ENCODE measurements at regions not wholly inside any gene's neighbourhood (a gene's known extent, or its start where the extent isn't known, plus 50 kb on each side); places are given as distances from the start of the nearest gene placed in this dataset.

DNA sequence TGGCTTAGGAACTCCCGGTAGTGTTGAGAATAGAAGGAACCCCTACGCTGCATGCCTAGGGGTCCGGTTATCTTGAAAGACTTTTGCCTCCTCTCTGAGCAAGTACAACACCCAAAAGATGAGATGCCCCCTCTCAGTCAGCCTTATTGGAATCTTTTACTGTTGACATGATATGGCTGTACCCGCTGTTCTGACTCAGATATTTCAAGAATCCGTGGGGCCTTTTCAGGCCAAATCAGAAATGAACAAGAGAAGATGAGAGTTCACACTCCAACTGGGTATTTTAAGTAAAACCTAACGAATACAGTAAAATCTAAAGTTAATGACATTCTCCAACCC, 164.2 kb downstream of the PPIAL4G start:
- BruUV-seq (replicated peaks) = no TSS peak
- Histone ChIP-seq H4K20me1 (ENCODE audit: insufficient read depth, low read length) (no peaks in the 10 kb centered on the region), H2AFZ (ENCODE audit: low read length) (no peak overlapping the region), H3K4me3 (replicated peaks in 1 of 3; ENCODE audit: insufficient read depth in 1 of 3, low read depth in 2 of 3, low read length in 3 of 3) (no peak overlapping the region), H3K27ac (ENCODE audit: extremely low read length, insufficient read depth, low read length) (no peak overlapping the region), H3K4me1 (ENCODE audit: insufficient read depth, low read length) (no peaks in the 10 kb centered on the region), H3K79me2 (ENCODE audit: insufficient read depth, low read length) (no peaks in the 10 kb centered on the region), H3K27me3 (ENCODE audit: control insufficient read depth in 1 of 2, insufficient read depth in 2 of 2, low read length in 2 of 2) (no peaks in the 10 kb centered on the region; a peak in 1 of 5 replicates), H3K9me3 (ENCODE audit: low read length) (no peaks in the 10 kb centered on the region), H3K36me3 (replicated peaks in 1 of 2; ENCODE audit: control insufficient read depth in 1 of 2, insufficient read depth in 2 of 2, low read length in 2 of 2) (no peaks in the 10 kb centered on the region), H3K4me2 (ENCODE audit: low read depth, low read length) (no peak overlapping the region), H3K9ac (ENCODE audit: insufficient read depth, low read depth, low read length) (no peak overlapping the region)
- intact Hi-C loops (cut with micrococcal nuclease; ENCODE audit: unreplicated experiment) = no loop called here
- FAIRE-seq = no peak
- CTCF ChIA-PET (ENCODE audit: low intra/inter-chr PET ratio, low total read pairs) = no interaction called here
- ATAC-seq = no peak
- WGBS (ENCODE audit: low lambda C conversion rate) = 47% methylated on average over 6 of the region's 6 CpGs
- in situ Hi-C loops (cut with HindIII; ENCODE audit: extremely low pct_ligation_motif_present, low pct_unique_long_range_greater_than_20kb) = no loop called here
- POLR2A ChIA-PET = no interaction called here
- no peak for TF ChIP-seq SNRNP70 (IDR thresholded peaks at IDR 0.05; ENCODE audit: low read depth, low read length)
- no peak for TF ChIP-seq TSC22D2 (CRISPR knock-in tag; IDR thresholded peaks at IDR 0.05; ENCODE audit: borderline replicate concordance)
- no peak for TF ChIP-seq NBN (conservative IDR thresholded peaks at IDR 0.05)
- TF ChIP-seq TEAD2 (CRISPR knock-in tag; IDR thresholded peaks at IDR 0.05) = no peak
- DNase-seq (ENCODE audit: low spot score) = no peak

DNA sequence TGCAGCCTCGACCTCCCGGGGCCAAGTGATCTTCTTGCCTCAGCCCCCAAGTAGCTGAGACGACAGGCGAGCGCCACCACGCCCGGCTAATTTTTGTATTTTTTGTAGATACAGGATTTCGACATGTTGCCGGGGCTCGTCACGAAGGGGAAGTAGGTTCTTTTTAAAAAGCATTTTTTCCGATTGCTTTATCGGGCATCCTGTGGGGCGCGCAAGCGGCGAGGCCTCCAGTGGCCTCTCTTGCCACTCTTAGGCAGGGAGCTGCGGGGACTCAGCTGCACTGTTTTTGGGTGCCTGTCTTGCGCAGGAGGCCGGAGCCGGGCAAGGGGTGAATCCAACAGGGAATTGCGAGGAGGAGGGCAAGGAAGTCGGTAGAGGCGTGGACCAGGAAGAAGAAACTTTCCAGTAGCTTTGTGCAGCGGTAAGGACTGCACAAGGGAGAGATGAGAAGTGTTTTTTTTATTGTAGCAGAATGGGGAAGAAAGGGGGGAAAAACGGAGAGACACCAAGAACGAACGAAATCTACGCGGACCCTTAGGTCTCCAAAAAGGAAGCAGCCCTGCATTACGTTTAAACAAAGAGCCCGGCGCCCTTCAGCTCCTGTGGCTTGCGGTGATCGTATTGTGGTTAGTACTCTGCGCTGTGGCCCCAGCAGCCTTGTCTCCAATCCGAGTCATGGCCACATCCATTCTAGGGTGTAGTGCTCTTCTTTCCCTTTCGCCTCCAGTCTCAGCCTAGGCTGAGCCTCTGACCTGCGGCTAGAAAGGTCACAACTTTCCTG, 164.8 kb downstream of the PPIAL4G start:
- Histone ChIP-seq H4K20me1 (ENCODE audit: insufficient read depth, low read length) (no peaks in the 10 kb centered on the region), H3K4me1 (ENCODE audit: insufficient read depth, low read length) (no peaks in the 10 kb centered on the region), H3K79me2 (ENCODE audit: insufficient read depth, low read length) (no peaks in the 10 kb centered on the region), H3K36me3 (replicated peaks in 1 of 2; ENCODE audit: control insufficient read depth in 1 of 2, insufficient read depth in 2 of 2, low read length in 2 of 2) (no peaks in the 10 kb centered on the region), H3K9me3 (ENCODE audit: low read length) (no peaks in the 10 kb centered on the region), H3K4me3 (replicated peaks in 1 of 3; ENCODE audit: insufficient read depth in 1 of 3, low read depth in 2 of 3, low read length in 3 of 3) (no peak overlapping the region), H2AFZ (ENCODE audit: low read length) (no peak overlapping the region), H3K4me2 (ENCODE audit: low read depth, low read length) (no peak overlapping the region), H3K27me3 (ENCODE audit: control insufficient read depth in 1 of 2, insufficient read depth in 2 of 2, low read length in 2 of 2) (no peaks in the 10 kb centered on the region; a peak in 1 of 5 replicates), H3K27ac (ENCODE audit: extremely low read length, insufficient read depth, low read length) (no peak overlapping the region), H3K9ac (ENCODE audit: insufficient read depth, low read depth, low read length) (no peak overlapping the region)
- in situ Hi-C loops (cut with HindIII; ENCODE audit: extremely low pct_ligation_motif_present, low pct_unique_long_range_greater_than_20kb) (no loop called here), intact Hi-C loops (cut with micrococcal nuclease; ENCODE audit: unreplicated experiment) (no loop called here)
- BruUV-seq (replicated peaks) = no TSS peak
- no peak for FAIRE-seq
- ATAC-seq = no peak
- 72% methylated on average over 39 of the region's 39 CpGs for WGBS (ENCODE audit: low lambda C conversion rate)
- DNase-seq (ENCODE audit: low spot score) = no peak
- CTCF ChIA-PET (ENCODE audit: low intra/inter-chr PET ratio, low total read pairs) = no interaction called here
- TF ChIP-seq, protein P1, sequence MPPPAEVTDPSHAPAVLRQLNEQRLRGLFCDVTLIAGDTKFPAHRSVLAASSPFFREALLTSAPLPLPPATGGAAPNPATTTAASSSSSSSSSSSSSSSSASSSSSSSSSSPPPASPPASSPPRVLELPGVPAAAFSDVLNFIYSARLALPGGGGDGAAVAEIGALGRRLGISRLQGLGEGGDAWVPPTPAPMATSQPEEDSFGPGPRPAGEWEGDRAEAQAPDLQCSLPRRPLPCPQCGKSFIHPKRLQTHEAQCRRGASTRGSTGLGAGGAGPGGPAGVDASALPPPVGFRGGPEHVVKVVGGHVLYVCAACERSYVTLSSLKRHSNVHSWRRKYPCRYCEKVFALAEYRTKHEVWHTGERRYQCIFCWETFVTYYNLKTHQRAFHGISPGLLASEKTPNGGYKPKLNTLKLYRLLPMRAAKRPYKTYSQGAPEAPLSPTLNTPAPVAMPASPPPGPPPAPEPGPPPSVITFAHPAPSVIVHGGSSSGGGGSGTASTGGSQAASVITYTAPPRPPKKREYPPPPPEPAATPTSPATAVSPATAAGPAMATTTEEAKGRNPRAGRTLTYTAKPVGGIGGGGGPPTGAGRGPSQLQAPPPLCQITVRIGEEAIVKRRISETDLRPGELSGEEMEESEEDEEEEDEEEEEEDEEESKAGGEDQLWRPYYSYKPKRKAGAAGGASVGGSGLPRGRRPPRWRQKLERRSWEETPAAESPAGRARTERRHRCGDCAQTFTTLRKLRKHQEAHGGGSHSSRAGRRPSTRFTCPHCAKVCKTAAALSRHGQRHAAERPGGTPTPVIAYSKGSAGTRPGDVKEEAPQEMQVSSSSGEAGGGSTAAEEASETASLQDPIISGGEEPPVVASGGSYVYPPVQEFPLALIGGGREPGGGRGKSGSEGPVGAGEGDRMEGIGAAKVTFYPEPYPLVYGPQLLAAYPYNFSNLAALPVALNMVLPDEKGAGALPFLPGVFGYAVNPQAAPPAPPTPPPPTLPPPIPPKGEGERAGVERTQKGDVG (CRISPR knock-in tag; IDR thresholded peaks at IDR 0.05; ENCODE audit: borderline replicate concordance) = no peak
- TF ChIP-seq, protein P2, sequence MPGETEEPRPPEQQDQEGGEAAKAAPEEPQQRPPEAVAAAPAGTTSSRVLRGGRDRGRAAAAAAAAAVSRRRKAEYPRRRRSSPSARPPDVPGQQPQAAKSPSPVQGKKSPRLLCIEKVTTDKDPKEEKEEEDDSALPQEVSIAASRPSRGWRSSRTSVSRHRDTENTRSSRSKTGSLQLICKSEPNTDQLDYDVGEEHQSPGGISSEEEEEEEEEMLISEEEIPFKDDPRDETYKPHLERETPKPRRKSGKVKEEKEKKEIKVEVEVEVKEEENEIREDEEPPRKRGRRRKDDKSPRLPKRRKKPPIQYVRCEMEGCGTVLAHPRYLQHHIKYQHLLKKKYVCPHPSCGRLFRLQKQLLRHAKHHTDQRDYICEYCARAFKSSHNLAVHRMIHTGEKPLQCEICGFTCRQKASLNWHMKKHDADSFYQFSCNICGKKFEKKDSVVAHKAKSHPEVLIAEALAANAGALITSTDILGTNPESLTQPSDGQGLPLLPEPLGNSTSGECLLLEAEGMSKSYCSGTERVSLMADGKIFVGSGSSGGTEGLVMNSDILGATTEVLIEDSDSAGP (CRISPR knock-in tag; IDR thresholded peaks at IDR 0.05; ENCODE audit: borderline replicate concordance) = no peak
- no peak for TF ChIP-seq ATF7 (IDR thresholded peaks at IDR 0.05)
- no peak for TF ChIP-seq ATF7 (CRISPR knock-in tag; IDR thresholded peaks at IDR 0.05)
- no peak for TF ChIP-seq SRY (CRISPR knock-in tag; IDR thresholded peaks at IDR 0.05)
- no peak for TF ChIP-seq KDM5B (CRISPR knock-in tag; IDR thresholded peaks at IDR 0.05; ENCODE audit: borderline replicate concordance)
- no peak for TF ChIP-seq ARNTL (CRISPR knock-in tag; IDR thresholded peaks at IDR 0.05)
- no peak for TF ChIP-seq NR1H2 (CRISPR knock-in tag; IDR thresholded peaks at IDR 0.05; ENCODE audit: borderline replicate concordance, low read depth)
- POLR2A ChIA-PET = no interaction called here
